Hematopoietic multipotent progenitor cell treated with erythropoietin and hydrocortisone succinate and interleukin-3 and kit ligand, for 4 days (in vitro differentiated cells): ENCODE measurements at regions not wholly inside any gene's neighbourhood (a gene's known extent, or its start where the extent isn't known, plus 50 kb on each side); places are given as distances from the start of the nearest gene placed in this dataset.
"Not testable (repeated sequence)": the region's sequence is repeated elsewhere in the genome, so short reads cannot be mapped to it uniquely, and the experiment has no call there.

Experiments
- DNase-seq: peaks from one replicate; pipeline ENCODE4 v3.0.0-alpha.2; 2015

DNA sequence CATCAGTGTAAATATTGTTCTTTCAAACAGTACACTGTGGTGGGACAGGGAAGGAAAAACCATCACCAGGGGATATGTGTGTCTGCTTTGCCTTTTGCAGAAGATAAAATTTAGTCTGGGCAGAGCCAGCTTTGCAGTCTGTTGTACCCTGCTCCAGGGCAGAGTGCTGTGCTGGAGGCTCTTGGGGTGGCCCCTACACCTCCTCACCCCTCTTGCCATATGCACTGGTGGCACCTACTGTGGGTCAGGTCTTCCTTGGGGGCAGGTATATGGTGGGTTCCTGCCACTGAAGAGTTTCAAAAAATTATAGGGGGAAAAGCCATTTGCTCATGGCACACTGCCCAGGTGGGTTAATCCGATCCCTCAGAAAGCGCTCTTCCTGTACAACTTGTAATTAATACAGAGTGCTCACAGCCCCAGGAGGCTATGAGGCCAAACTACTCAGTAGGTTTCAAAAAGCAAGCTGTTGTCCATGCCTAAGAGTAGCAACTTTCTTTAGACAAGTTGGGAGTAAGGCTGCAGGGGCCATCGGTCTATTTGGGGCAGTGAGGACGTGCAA, 112.7 kb upstream of the BMPER start:
- no peak for DNase-seq

DNA sequence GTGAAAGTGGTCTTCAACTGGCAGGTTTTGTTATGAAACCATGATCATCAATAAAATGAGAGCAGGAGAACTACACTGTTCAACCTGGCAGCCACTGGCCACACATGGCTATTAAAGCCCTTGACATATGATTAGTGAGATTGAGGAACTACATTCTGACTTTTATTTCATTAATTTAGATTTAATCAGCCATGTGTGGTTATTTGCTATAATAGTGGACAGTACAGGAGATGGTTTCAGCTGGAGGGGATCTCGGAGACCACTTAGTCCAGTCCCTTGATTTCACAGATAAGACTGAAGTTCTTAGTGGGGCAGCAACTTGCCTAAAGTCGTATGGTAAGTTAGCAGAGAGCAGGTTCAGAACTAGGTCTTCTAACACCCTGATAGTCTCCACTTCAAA, 111.7 kb upstream of the BMPER start:
- DNase-seq, result no peak

DNA sequence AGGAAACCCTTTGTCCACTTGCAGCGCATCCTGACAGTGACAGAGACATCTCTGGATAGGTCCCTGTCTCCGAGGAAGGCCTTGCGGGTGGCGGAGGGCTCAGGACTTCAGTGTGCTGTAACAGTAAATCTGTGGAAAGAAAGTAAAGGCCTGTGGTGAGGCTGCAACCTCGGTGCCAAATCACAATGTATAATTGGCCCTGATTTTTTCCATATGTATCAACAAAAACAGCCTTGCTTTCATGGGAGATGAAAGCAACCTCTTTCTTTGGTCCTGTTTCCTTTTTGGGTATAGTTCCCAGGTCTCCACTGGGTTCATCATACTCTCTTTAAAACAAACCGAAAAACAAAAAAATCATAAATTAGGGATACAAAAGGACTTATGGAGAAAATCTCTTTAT, 110.9 kb upstream of the BMPER start:
- no peak for DNase-seq

DNA sequence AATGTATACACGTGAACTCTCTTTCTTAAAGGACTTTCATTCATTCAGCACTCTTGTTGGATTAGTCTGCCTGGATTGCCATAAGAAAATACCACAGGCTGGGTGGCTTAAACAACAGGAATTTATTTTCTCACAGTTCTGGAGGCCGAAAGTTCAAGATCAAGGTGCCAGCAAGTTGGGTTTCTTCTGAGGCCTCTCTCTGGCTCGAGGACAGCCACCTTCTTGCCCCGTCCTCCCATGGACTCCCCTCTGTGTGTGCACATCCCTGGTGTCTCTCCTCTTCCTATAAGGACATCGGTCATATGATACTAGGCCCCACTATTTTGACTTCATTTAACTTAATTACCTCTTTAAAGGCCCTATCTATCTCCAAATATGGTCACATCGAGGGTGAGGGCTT, 110.4 kb upstream of the BMPER start:
- no peak for DNase-seq

DNA sequence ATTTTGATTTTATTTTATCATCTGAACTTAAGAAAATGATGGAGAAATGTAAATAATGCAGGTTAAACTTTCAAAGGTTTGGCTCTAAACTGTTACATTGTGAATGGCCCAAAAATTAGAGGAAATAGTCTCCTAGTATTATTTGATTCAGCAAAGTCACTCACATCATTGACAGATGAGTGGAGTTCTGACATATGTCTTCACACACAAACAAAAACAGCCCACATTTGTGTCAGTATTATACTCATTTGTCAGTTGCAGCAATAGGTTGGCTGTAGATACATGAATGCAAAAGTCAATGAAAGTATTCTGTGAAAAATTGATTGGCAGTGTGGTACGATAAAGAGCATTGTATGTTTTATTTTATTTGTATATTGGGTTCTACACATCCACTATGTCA, 108.8 kb upstream of the BMPER start:
- no peak for DNase-seq

DNA sequence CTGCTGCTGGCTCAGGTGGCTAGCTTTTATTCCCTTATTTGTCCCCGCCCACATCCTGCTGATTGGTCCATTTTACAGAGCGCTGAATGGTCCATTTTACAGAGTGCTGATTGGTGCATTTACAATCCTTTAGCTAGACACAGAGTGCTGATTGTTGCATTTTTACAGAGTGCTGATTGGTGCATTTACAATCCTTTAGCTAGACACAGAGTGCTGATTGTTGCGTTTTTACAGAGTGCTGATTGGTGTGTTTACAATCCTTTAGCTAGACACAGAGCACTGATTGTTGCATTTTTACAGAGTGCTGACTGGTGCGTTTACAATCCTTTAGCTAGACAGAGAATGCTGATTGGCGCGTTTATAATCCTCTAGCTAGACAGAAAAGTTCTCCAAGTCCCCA, 107.8 kb upstream of the BMPER start:
- DNase-seq, result not testable (repeated sequence)

DNA sequence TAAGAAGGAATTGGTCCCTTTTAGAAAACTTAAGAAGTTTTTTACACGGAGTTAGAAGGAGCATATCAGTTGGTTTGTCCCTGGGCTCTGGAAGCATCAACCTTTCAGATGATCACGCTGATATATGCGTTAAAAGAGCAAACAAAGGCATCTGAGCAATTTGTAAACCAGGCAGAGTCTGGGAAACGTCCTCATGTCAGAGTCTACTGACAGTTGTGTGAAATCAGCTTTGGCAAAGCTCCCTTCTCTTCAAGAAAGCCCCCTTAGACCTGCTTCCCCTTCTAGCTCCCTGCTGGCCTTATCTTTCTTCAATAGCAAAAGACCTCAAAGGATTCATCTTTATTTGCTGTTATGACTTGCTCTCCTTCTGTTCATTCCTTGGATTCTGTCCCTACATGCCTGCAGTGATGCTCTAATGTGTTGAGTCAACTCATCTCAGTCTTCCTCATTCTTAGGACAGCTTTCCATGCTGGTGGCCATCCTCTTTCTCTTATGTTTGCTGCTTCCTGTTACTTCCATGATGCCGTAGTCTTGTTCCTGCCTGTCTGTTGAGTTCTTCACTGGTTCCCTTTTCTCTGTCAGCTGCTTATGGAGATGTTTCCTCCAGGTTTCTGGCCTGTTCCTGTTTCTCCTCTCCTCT, 106.5 kb upstream of the BMPER start:
- no peak for DNase-seq

DNA sequence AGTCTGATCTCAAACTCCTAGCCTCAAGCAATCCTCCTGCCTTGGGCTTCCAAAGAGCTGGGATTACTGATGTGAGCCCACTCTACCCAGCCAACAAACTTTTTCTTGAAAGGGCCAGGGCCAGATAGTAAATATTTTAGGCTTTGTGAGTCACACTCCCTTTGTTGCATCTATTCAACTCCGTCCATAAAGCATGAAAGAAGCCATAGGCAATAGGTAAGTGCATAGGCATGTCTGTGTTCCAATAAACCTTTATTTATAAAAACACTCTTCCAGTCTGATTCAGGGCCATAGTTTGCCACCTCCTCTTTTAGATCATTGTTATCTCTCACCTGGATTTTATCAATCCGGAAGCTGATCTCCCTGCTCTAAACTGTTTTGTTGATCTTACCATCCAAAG, 105.6 kb upstream of the BMPER start:
- DNase-seq, result no peak

DNA sequence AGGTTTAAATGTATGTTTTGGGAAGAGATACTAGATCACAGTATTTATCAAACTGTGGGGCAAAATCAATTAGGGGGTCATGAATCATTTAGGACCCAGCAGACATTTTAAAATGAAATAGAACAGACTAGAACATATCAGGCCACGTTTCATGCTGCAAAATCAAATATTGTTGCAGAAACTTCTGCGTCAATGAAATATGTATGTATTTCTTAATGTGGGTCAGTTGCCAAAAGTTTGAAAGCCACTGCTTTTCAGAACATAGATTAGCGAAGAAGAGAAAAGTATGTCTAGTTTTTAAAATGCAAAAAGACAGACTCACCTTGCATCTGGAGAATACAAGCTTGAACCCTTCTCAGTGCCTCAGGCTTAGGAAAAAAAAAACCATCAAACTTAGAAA, 102.7 kb upstream of the BMPER start:
- no peak for DNase-seq

DNA sequence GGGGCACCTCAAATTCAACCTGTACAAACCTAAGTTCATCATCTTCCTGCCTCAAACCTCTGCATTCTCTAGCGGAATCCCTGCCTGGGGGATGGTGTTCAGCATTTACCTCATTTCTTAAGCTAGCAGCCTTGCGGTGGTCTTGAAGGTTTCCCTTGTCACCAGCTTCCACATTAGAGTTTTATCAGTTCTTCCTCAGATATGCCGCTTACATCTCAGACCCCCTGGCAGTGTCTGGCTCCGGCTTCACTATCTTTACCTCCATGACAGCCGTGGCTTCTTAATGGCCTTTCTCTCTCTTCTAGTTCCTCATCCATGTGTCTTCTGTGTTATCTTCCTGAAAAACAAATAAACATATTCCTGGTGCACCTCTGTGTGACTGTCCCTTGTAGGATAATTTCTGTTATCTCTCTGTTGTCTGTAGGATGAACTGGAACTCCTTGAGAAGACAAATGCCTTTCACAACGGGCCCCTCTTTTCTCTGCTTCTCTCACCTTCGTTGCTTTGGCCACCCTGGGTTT, 101.1 kb upstream of the BMPER start:
- DNase-seq, result peak; percentile 39

DNA sequence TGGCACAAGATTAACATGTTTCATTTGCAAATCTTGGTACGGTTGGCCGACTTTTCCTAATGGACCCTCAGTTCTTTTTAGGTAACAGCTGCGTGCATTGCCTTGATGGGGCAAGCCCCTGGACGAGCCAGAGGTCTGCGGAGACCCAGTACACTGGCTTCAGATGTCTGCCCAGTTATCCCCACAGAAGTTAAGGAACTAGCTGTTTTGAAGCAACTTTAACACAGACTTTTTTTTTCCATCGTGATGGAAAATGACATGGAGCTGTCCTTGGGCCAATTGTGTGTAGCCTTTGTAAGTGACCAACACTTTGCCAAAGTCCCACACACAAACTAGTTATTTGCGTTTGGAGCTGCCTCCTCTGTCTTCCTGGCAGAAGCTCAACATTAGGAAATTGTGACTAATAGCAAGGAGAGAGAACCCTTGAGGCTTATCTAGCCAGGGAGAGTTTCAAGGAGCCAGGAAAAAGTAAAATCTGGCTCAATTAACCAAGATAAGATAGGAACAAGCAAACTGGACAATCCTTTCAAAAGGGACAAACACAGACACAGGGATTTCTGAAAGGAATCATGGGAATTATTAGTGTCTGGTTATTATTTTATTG, 99.6 kb upstream of the BMPER start:
- DNase-seq, result no peak

DNA sequence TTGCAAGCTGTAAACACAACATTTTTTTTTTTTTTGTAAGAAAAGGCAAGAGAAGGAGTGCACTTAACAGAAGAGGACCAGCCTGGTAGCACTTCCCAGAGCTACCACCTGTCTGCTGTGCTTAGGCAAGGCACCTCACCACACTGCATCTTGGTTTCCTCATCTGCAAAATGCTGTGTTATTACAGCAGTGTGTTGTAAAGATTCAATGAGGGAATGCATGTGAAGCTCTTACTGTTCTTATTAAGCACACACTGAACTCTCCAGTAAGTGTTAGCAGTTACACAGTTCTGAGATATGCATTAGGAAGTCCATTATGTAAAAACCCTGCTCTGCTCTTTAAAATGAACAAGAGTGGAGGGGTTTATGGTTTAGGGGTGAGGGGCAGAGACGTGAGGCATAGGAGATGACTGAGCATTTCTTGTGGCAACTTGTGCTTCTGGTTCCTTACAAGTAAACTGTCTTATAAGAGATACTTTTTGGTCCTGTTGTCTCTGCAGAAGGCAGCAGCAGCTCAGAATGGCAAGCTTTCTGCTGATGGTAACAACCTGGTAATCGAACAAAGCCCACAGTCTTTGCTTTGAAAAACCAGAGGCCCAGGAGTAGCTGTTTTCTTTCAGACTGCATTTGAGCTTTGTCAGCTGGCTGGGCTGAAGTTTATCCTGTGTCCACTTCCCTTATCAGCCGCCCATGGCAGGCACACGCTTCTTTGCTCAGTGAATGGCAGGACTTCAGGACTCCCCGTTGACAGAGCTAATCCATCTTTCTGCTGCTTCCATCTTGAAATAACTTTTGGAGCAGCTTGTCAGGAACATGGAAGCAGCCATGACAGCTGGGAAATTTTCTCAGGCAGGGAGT, 98.8 kb upstream of the BMPER start:
- DNase-seq, result peak; percentile 53

DNA sequence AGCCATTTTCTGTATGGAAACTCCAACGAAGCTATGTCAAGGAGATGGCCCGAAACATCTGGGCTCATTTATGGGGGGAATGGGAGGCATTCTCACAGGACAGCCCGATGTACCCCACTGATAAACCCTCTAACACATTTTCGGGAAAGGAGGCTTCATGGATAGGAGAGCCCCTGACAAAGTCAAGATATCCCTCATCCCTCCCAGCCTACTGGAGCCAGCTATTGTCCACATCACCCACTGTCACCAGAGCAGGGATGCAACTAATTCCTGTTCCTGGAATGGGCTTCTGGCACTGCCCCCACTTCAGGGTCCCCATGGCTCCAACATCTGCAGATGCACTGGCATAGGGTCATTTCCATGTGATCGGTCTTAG, 98.2 kb upstream of the BMPER start:
- DNase-seq, result no peak

DNA sequence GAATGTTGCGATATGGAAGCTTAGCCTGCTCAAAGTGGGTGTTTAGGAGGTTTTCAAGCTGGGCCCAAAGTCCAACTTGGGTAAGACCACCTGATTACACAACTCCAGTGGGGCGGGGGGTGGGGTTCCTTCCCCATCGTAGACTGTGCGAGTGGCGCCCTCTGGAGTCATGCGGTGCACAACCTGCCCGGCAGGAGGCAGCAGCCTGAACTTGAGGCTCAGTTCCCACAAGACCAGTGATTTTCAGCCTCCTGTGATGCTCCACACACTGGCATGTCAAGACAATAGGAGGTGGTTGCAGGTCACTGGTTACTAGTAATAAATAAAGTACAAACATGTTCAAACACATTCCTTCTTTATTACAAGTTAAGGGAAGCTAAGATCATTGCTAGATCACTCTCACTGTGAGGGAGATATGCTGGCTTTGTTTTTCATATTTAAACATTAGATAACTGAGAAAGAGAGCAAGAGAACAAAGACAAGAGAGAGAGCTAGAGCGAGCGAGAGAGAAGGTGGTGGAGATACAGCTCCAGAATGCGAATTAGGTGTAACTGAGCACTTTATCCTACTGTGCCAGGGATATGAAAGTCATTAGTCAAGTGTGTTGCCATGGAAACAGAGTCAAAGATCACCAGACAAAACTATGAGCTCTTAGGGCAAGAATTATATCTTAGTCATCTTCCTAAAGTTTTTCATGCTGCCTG, 97.4 kb upstream of the BMPER start:
- DNase-seq, result peak; percentile 37

DNA sequence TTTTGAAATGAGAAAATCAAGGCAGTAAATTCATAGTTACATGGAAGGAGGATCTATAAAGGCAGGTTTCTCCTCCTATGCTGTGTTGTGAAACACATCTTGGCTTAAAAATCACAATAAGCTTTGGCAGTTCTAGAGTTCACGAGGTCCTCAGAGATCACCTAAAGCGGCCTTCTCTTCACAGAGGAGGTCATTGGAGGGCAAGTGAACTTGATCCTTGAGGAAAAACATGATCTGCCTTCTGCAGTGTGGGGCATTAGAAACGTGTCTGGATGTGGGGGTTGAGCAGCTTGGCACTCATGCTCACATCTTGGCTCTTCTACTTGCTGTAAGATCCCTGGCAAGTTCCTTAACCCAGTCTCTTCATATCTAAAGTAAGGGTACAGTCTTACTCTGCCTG, 96.1 kb upstream of the BMPER start:
- no peak for DNase-seq

DNA sequence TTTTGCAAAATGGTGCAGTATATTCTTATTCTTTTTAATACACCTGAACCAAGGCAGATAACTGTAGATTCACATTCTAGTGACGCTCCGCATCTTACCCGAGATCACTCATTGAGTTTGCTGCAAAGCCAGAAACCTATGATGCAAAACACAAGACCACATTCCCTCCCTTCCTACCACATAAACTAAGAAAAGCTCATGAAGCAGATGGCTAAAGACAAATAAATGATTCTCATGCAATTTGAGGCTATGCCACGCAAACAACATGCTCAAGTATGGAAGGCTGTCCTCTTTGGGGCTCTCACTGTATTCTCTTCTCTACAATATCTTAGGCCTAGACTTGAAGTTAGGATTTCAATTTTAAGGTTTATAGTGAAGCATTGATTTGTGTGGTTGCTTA, 95.0 kb upstream of the BMPER start:
- no peak for DNase-seq

DNA sequence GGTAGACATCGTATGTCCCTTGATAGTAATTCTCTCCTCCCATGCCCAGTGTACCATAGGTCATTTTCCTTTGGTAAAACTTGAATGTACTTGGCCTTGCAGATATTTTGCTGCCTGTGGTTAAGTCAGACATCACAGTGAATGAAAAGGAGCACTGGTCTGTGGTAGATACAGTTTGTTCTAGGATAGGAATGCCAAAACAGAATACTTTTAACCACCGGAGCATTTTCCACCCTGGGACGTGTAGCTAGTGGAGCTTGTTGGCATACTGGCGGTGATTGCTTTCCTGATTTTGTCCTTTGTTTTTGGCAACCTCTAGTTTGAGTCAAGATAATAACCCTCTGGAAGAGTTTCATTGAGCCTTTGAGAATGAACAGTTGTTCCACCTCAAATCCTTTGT, 92.0 kb upstream of the BMPER start:
- no peak for DNase-seq

DNA sequence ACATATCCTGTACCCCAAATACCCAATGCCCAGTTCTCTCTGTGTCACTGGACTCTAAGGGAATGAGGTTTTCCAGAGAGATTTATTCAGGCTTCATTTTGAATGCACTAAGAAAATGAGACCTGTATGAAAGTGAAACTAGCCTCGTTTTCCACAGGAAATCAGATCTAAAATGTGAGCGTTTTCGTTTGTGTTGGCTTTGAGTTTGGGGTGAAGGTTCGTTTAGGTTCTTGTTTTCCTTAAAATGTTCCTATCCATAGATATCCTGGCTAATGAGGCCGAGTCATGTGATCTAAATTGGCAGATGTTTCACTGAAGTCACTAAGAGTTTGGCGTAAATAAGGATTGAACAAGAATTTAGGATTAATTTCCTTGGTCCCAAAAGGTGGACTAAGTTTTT, 90.9 kb upstream of the BMPER start:
- no peak for DNase-seq

DNA sequence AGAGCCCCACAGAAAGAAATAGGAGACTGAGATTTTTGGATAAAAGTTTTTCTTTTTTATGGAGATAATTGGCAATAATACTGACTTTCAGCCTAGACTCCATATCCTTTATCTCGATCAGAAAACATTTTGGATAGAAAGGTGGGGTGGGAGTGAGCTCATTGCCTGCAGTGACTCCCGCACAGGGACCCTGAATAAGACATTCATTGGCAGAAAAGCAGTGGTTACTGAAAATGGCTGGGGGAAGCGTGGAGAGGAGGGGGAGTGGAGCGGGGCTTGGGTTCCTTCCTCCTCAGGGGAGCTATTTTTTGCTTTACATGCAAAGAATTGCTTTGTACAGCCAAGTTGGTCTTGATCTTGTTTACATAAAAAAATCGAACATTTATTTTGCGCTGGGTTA, 90.4 kb upstream of the BMPER start:
- DNase-seq, result no peak

DNA sequence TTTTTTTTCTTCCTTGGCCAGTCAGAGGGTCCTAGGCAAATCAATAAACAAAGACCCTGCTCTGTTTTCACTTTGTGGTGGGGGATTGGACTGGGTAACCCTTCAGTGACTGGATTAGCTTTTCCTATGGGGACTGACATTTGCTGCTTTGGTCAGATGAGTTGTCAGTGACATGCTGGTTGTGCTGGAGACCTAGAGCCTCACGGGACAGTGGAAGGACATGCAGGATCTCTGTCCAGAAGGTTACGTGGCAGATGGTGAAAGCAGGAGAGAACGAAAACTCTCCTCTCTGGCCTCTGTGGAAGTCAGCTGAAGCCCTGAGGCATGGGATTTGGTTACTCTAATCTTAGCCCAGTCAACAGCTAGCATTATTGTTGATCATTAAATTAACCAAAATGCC, 90.0 kb upstream of the BMPER start:
- DNase-seq, result no peak

DNA sequence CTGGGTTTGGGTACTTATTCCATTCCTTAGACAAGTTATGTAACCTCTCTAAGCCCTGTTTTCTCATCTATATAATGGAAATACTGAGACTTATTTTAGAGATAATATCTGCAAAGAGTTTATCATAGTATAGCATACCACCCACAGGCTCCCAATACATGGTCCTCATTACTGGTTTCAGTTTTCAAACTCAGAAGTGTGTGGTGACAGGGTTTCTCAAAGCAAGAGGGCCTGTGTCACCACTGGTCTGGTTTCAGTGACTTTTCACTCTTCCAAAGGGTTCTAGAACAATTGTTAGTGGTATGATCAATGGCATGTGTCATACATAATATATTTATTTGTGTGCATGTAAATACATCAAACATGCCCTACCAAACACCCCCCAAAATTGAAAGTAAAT, 89.2 kb upstream of the BMPER start:
- no peak for DNase-seq

DNA sequence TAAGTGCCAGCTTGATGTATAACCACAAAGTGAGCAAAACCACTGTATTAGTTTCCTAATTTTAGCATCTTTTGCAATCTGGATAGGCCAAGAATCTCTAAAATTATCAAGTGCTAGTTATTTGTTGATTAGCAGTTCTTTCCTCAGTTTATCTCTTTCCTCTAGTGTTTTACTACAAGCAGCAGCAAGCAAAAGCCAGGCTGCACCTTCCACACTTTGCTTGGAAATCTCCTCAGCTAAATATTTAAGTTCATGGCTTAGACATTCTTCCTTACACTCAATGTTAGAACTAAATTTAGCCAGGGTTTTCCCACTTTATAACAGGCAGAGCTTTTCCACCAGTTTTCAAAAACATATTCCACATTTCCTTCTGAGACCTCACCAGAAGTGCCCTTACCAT, 85.7 kb upstream of the BMPER start:
- DNase-seq, result no peak

DNA sequence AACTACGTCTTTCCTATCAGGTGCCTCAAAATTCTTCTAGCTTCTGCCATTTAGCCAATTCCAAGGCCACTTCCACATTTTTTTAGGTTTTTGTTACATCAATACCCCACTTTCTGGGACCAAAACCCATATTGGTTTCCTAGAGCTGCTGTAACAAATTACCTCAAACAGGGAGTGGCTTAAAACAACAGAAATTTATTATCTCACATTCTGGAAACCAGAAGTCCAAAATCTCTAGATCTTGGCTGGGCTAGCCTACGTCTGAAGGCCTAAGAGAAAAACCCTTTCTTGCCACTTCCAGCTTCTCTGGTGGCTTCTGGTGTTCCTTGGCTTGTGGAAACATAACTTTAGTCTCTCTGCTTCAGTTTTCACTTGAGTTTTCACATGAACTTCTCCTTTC, 85.1 kb upstream of the BMPER start:
- no peak for DNase-seq
